HCT116 (cell line): ENCODE measurements at regions not wholly inside any gene's neighbourhood (a gene's known extent, or its start where the extent isn't known, plus 50 kb on each side); places are given as distances from the start of the nearest gene placed in this dataset.

Experiments
- CTCF ChIP-seq, 3 experiments: fragments of 200-600 bp in 1 of 3; sonication (generic) in 1 of 3; IDR thresholded peaks in 2 of 3; conservative IDR thresholded peaks in 1 of 3; 2 replicates each; pipeline ENCODE4 v1.5.1; 2012 to 2017; ENCODE audit warnings: low read depth in 2 of 3, low read length in 2 of 3, antibody characterized with exemption in 1 of 3, borderline replicate concordance in 1 of 3, control low read depth in 1 of 3, mild to moderate bottlenecking in 1 of 3, mixed read lengths in 1 of 3, mixed run types in 1 of 3, moderate library complexity in 1 of 3; ENCODE audit not compliant: insufficient read depth in 1 of 3
- EZH2phosphoT487 ChIP-seq: fragments of 200-600 bp; IDR thresholded peaks from 2 replicates; pipeline ENCODE4 v1.6.1; 2018; ENCODE audit warnings: antibody characterized with exemption, borderline replicate concordance
- YY1 ChIP-seq: IDR thresholded peaks from 2 replicates; pipeline ENCODE4 v1.6.1; 2011; ENCODE audit warnings: low read length, low read depth, moderate library complexity, mild to moderate bottlenecking; ENCODE audit not compliant: insufficient replicate concordance; ENCODE audit errors: extremely low read depth

- TF ChIP-seq YY1 (no peak), EZH2phosphoT487 (no peak), CTCF (IDR thresholded peaks at IDR 0.05 in 2 of 3, conservative IDR thresholded peaks at IDR 0.05 in 1 of 3; ENCODE audit: borderline replicate concordance in 1 of 3, insufficient read depth in 1 of 3, low read depth in 2 of 3, low read length in 2 of 3) (no peak)
These were observed 111.5 kb upstream of the IFNG-AS1 start for GRCh38 chr12:67877727-67878126.
